HepG2 (cell line): ENCODE measurements at regions not wholly inside any gene's neighbourhood (a gene's known extent, or its start where the extent isn't known, plus 50 kb on each side); places are given as distances from the start of the nearest gene placed in this dataset.

Source experiments
- ATAC-seq: fragments of 200-7000 bp; cut with Tn5 transposase; 3 replicates; pipeline ENCODE4 v1.9.1; 2020; ENCODE audit warnings: mild to moderate bottlenecking, moderate library complexity
- BruUV-seq: library from RNA; stranded (reverse); fragments of 400-500 nt; replicated peaks from 2 replicates; lab custom pipeline; 2021; lab: Mats Ljungman, UMichigan
- CTCF ChIA-PET: fragments of 300-600 bp; formaldehyde crosslinking; extraction: SDS; loops from one replicate; lab custom pipeline; 2021; ENCODE audit warnings: low total read pairs, inconsistent platforms, low intra/inter-chr PET ratio; lab: Yijun Ruan, JAX
- POLR2A ChIA-PET: fragments of 350-600 bp; sonication (Branson Sonifier 250); formaldehyde crosslinking; loops from one replicate; lab custom pipeline; 2020; ENCODE audit warnings: antibody characterized with exemption, inconsistent platforms; lab: Yijun Ruan, JAX
- DNase-seq: peaks from one replicate; pipeline ENCODE4 v3.0.0-alpha.2; 2015; ENCODE audit warnings: low spot score
- FAIRE-seq: peaks from 3 replicates; lab custom pipeline; 2011; peaks lifted over from hg19 to GRCh38; lab: Jason Lieb, UNC
- H2AFZ ChIP-seq: one replicate; pipeline ENCODE4 v1.6.1; 2011; ENCODE audit warnings: low read length, inconsistent platforms
- H3K27ac ChIP-seq: fragments of 300-600 bp; 3 replicates; pipeline ENCODE4 v1.8.0; 2011; ENCODE audit warnings: mixed run types, mild to moderate bottlenecking, mixed read lengths, low read length, inconsistent platforms; ENCODE audit not compliant: insufficient read depth; ENCODE audit errors: extremely low read length
- H3K27me3 ChIP-seq, 2 experiments: fragments of 200-600 bp in 1 of 2; 2 replicates in 1 of 2; 3 replicates in 1 of 2; pipeline versions ENCODE4 v1.6.0 to v1.8.0; 2011; ENCODE audit warnings: low read length in 2 of 2, mild to moderate bottlenecking in 2 of 2, moderate library complexity in 2 of 2, inconsistent platforms in 1 of 2; ENCODE audit not compliant: insufficient read depth in 2 of 2, control insufficient read depth in 1 of 2
- H3K36me3 ChIP-seq, 2 experiments: fragments of 200-600 bp in 1 of 2; replicated peaks in 1 of 2; 2 replicates in 1 of 2; 3 replicates in 1 of 2; pipeline versions ENCODE4 v1.5.1 to v1.8.0; 2011; ENCODE audit warnings: low read length in 2 of 2, inconsistent platforms in 1 of 2; ENCODE audit not compliant: insufficient read depth in 2 of 2, control insufficient read depth in 1 of 2
- H3K4me1 ChIP-seq: 2 replicates; pipeline ENCODE4 v1.5.1; 2012; ENCODE audit warnings: low read length, inconsistent platforms; ENCODE audit not compliant: insufficient read depth
- H3K4me2 ChIP-seq: 2 replicates; pipeline ENCODE4 v1.6.0; 2011; ENCODE audit warnings: low read depth, low read length, inconsistent platforms
- H3K4me3 ChIP-seq, 3 experiments: fragments of 200-600 bp in 1 of 3; sonication (generic), shearing (Covaris generic) in 1 of 3; replicated peaks in 1 of 3; 2 replicates each; pipeline ENCODE4 v1.5.1; 2011 to 2016; ENCODE audit warnings: low read length in 3 of 3, inconsistent platforms in 2 of 3, low read depth in 2 of 3, mild to moderate bottlenecking in 2 of 3, control low read depth in 1 of 3, mixed read lengths in 1 of 3; ENCODE audit not compliant: insufficient read depth in 1 of 3
- H3K79me2 ChIP-seq: one replicate; pipeline ENCODE4 v1.6.1; 2011; ENCODE audit warnings: low read length, inconsistent platforms; ENCODE audit not compliant: insufficient read depth
- H3K9ac ChIP-seq: 2 replicates; pipeline ENCODE4 v1.6.0; 2011; ENCODE audit warnings: mild to moderate bottlenecking, low read depth, low read length, inconsistent platforms; ENCODE audit not compliant: insufficient read depth
- H3K9me3 ChIP-seq: 2 replicates; pipeline ENCODE4 v1.5.1; 2012; ENCODE audit warnings: mild to moderate bottlenecking, low read length
- H4K20me1 ChIP-seq: 2 replicates; pipeline ENCODE4 v1.6.0; 2011; ENCODE audit warnings: inconsistent platforms, mild to moderate bottlenecking, low read length, moderate library complexity; ENCODE audit not compliant: insufficient read depth
- CREB1 ChIP-seq, 2 experiments: fragments of 450-650 bp in 1 of 2; IDR thresholded peaks; 2 replicates each; pipeline ENCODE4 v1.6.1; 2016 to 2017; ENCODE audit warnings: control low read depth in 1 of 2, mild to moderate bottlenecking in 1 of 2, missing compliant biosample characterization in 1 of 2, missing genetic modification characterization in 1 of 2
- CTCF ChIP-seq: sonication (generic); formaldehyde crosslinking; IDR thresholded peaks from 2 replicates; pipeline ENCODE4 v1.5.0; 2020; ENCODE audit warnings: mild to moderate bottlenecking, missing genetic modification reagents, moderate library complexity
- DMAP1 ChIP-seq: IDR thresholded peaks from 2 replicates; pipeline ENCODE4 v1.6.1; 2016
- HNF1A ChIP-seq, 2 experiments: sonication (generic) in 1 of 2; formaldehyde crosslinking in 1 of 2; IDR thresholded peaks; 2 replicates each; pipeline versions ENCODE4 v1.4.0 to v1.6.1; 2016 to 2020; ENCODE audit warnings: borderline replicate concordance in 1 of 2, low read depth in 1 of 2, mild to moderate bottlenecking in 1 of 2, missing genetic modification reagents in 1 of 2
- KLF16 ChIP-seq, 2 experiments: sonication (generic) in 1 of 2; formaldehyde crosslinking in 1 of 2; IDR thresholded peaks; 2 replicates each; pipeline versions ENCODE4 v1.6.1 to v1.8.0; 2016 to 2023; ENCODE audit warnings: missing genetic modification reagents in 2 of 2, missing compliant biosample characterization in 1 of 2
- MYPOP ChIP-seq: sonication (generic); formaldehyde crosslinking; IDR thresholded peaks from 2 replicates; pipeline ENCODE4 v1.8.1; 2023; ENCODE audit warnings: mild to moderate bottlenecking, moderate library complexity, missing genetic modification reagents
- RXRA ChIP-seq: sonication (generic); formaldehyde crosslinking; IDR thresholded peaks from 2 replicates; pipeline ENCODE4 v1.5.1; 2020; ENCODE audit warnings: missing genetic modification reagents
- SKI ChIP-seq: fragments of 450-650 bp; IDR thresholded peaks from one replicate; pipeline ENCODE4 v1.6.1; 2018; ENCODE audit warnings: mild to moderate bottlenecking; ENCODE audit not compliant: partially characterized antibody
- ZBTB33 ChIP-seq: sonication (generic); formaldehyde crosslinking; IDR thresholded peaks from 2 replicates; pipeline ENCODE4 v1.4.0; 2020; ENCODE audit warnings: missing genetic modification reagents
- ZBTB38 ChIP-seq: sonication (generic); formaldehyde crosslinking; IDR thresholded peaks from 2 replicates; pipeline ENCODE4 v1.5.1; 2020; ENCODE audit warnings: mild to moderate bottlenecking, missing genetic modification reagents
- WGBS: methylation state at CpG from one replicate; pipeline ENCODE4 v1.1.6; 2017; ENCODE audit warnings: low lambda C conversion rate; 5-methylcytosine and 5-hydroxymethylcytosine counted together
- in situ Hi-C: cut with HindIII; loops from 2 replicates; pipeline ENCODE4 v1.10.0; 2017; ENCODE audit warnings: low pct_unique_long_range_greater_than_20kb; ENCODE audit not compliant: extremely low pct_ligation_motif_present
- intact Hi-C: fragments of 100-400 bp; cut with micrococcal nuclease; formaldehyde crosslinking; loops from one replicate; pipeline ENCODE4 v1.10.0; 2022; ENCODE audit not compliant: unreplicated experiment

GRCh38 chr14:101708853-101709532, 52.5 kb upstream of the PPP2R5C start:
- WGBS: 44% methylated on average over 14 of the region's 18 CpGs
- FAIRE-seq (peak; percentile 28), DNase-seq (no peak), ATAC-seq (peak; percentile 30)
- Histone ChIP-seq H2AFZ (no peak overlapping the region), H3K9me3 (no peaks in the 10 kb centered on the region), H3K27me3 (no peaks in the 10 kb centered on the region), H3K36me3 (no peaks in the 10 kb centered on the region), H3K9ac (no peak overlapping the region), H3K4me2 (peak overlapping the region; percentile 97), H4K20me1 (no peaks in the 10 kb centered on the region), H3K27ac (no peak overlapping the region), H3K79me2 (no peaks in the 10 kb centered on the region), H3K4me3 (peak overlapping the region in 1 of 3 experiments; percentile 67; a peak in 3 of 6 replicates), H3K4me1 (peaks cover 53% of the 10 kb centered on the region)
- in situ Hi-C loops (loop anchor here (25.0 kb wide), 1 partner anchor 378 kb away; the partner anchor contains the start of gene HSP90AA1), intact Hi-C loops (loop anchor here (5.0 kb wide), 2 partner anchors 238 to 388 kb away; no protein-coding TSS in a partner anchor)
- ChIA-PET CTCF (no interaction called here), POLR2A (interaction anchor here (1.0 to 1.9 kb wide), 6 partner anchors 9 to 1038 kb away, joined by 3 to 9 read pairs (median 4); no protein-coding TSS in a partner anchor)
- no TSS peak for BruUV-seq
- TF ChIP-seq RXRA (CRISPR knock-in tag): no peak
- TF ChIP-seq CREB1 (IDR thresholded peaks at IDR 0.05): no peak
- peak; percentile 41 for TF ChIP-seq CREB1 (CRISPR knock-in tag; IDR thresholded peaks at IDR 0.05)
- peak; percentile 72 for TF ChIP-seq ZBTB38 (CRISPR knock-in tag)
- peak; percentile 31; the same call in 1 of the 2 replicates for TF ChIP-seq HNF1A (IDR thresholded peaks at IDR 0.05; ENCODE audit: low read depth)
- TF ChIP-seq HNF1A (CRISPR knock-in tag; IDR thresholded peaks at IDR 0.05; ENCODE audit: borderline replicate concordance): no peak
- TF ChIP-seq KLF16 (CRISPR knock-in tag; IDR thresholded peaks at IDR 0.05): 0 out of 4 replicates have a peak, but pooled peaks of 1 of the 2 experiments have one; percentile 32
- TF ChIP-seq CTCF (CRISPR knock-in tag): 0 out of 2 replicates have a peak, but pooled peaks have one; percentile 17
- 0 out of 2 replicates have a peak, but pooled peaks have one; percentile 51 for TF ChIP-seq MYPOP
- TF ChIP-seq ZBTB33 (CRISPR knock-in tag): peak; percentile 46; the same call in 1 of the 2 replicates
- TF ChIP-seq SKI: no peak
- no peak for TF ChIP-seq DMAP1
